GM23338 (cell line): ENCODE measurements at regions not wholly inside any gene's neighbourhood (a gene's known extent, or its start where the extent isn't known, plus 50 kb on each side); places are given as distances from the start of the nearest gene placed in this dataset.

ENCODE experiments used
- ATAC-seq: fragments of 200-7000 bp; cut with Tn5 transposase; 3 replicates; pipeline ENCODE4 v1.9.1; 2020
- DNase-seq: peaks from one replicate; pipeline ENCODE4 v3.0.0-alpha.2; 2015; ENCODE audit warnings: low spot score
- H2AFZ ChIP-seq: fragments of 200-600 bp; sonication (generic); 2 replicates; pipeline ENCODE4 v1.8.0; 2016; ENCODE audit warnings: antibody characterized with exemption, mild to moderate bottlenecking, moderate library complexity
- H3F3A ChIP-seq: fragments of 200-600 bp; sonication (generic); replicated peaks from 2 replicates; pipeline ENCODE4 v1.8.0; 2017; ENCODE audit warnings: antibody characterized with exemption, mixed run types, low read depth
- H3K27ac ChIP-seq: fragments of 200-600 bp; sonication (generic); 2 replicates; pipeline ENCODE4 v1.6.1; 2016; ENCODE audit warnings: low read depth
- H3K27me3 ChIP-seq: fragments of 200-600 bp; sonication (generic); 2 replicates; pipeline ENCODE4 v1.8.0; 2016; ENCODE audit warnings: mild to moderate bottlenecking, mixed run types, moderate library complexity; ENCODE audit not compliant: insufficient read depth
- H3K36me3 ChIP-seq: fragments of 200-600 bp; sonication (generic); 2 replicates; pipeline ENCODE4 v1.8.0; 2016; ENCODE audit warnings: mild to moderate bottlenecking; ENCODE audit not compliant: insufficient read depth
- H3K4me1 ChIP-seq: fragments of 200-600 bp; sonication (generic); 2 replicates; pipeline ENCODE4 v1.8.0; 2016; ENCODE audit warnings: mild to moderate bottlenecking, moderate library complexity; ENCODE audit not compliant: insufficient read depth
- H3K4me2 ChIP-seq: fragments of 200-600 bp; sonication (generic); 2 replicates; pipeline ENCODE4 v1.7.1; 2017; ENCODE audit warnings: mixed run types
- H3K4me3 ChIP-seq: fragments of 200-600 bp; sonication (generic); 2 replicates; pipeline ENCODE4 v1.6.1; 2016; ENCODE audit warnings: mixed run types
- H3K79me2 ChIP-seq: fragments of 200-600 bp; sonication (generic); replicated peaks from 2 replicates; pipeline ENCODE4 v1.8.0; 2017; ENCODE audit warnings: mild to moderate bottlenecking; ENCODE audit not compliant: insufficient read depth
- H3K9me2 ChIP-seq: fragments of 200-600 bp; sonication (generic); 2 replicates; pipeline ENCODE4 v1.8.0; 2017; ENCODE audit not compliant: insufficient read depth
- H4K20me1 ChIP-seq: fragments of 200-600 bp; sonication (generic); replicated peaks from 2 replicates; pipeline ENCODE4 v1.8.0; 2017; ENCODE audit warnings: mild to moderate bottlenecking; ENCODE audit not compliant: insufficient read depth
- H3K27ac Mint-ChIP-seq: 2 replicates; pipeline ENCODE4 v1.8.0; 2020; ENCODE audit warnings: inconsistent platforms, mild to moderate bottlenecking, moderate library complexity, mixed read lengths
- H3K27me3 Mint-ChIP-seq: 3 replicates; pipeline ENCODE4 v1.8.0; 2022; ENCODE audit warnings: low read depth, mild to moderate bottlenecking, moderate library complexity, mixed read lengths, inconsistent platforms; ENCODE audit not compliant: insufficient read depth, poor library complexity
- H3K36me3 Mint-ChIP-seq: 3 replicates; pipeline ENCODE4 v1.8.0; 2021; ENCODE audit warnings: low read depth, mild to moderate bottlenecking, inconsistent platforms, moderate library complexity, mixed read lengths
- H3K4me1 Mint-ChIP-seq: 3 replicates; pipeline ENCODE4 v1.8.0; 2020; ENCODE audit warnings: mild to moderate bottlenecking, inconsistent platforms, mixed read lengths
- H3K4me3 Mint-ChIP-seq: 3 replicates; pipeline ENCODE4 v1.8.0; 2021; ENCODE audit warnings: moderate library complexity, mild to moderate bottlenecking, inconsistent platforms, mixed read lengths
- H3K9me3 Mint-ChIP-seq: 3 replicates; pipeline ENCODE4 v1.8.0; 2020; ENCODE audit warnings: moderate library complexity, mild to moderate bottlenecking, inconsistent platforms, mixed read lengths
- CREB1 ChIP-seq: fragments of 250-450 bp; sonication (Bioruptor Pico); IDR thresholded peaks from 2 replicates; pipeline ENCODE4 v1.5.0; 2020; ENCODE audit warnings: low read depth, mild to moderate bottlenecking, moderate library complexity
- ETS1 ChIP-seq: IDR thresholded peaks from 2 replicates; pipeline ENCODE4 v1.6.1; 2016; ENCODE audit warnings: antibody characterized with exemption
- EZH2 ChIP-seq: fragments of 200-600 bp; sonication (generic); IDR thresholded peaks from one replicate; pipeline ENCODE4 v1.8.0; 2017; ENCODE audit warnings: antibody characterized with exemption, mild to moderate bottlenecking, low read depth; ENCODE audit not compliant: unreplicated experiment
- EZH2phosphoT487 ChIP-seq: fragments of 200-600 bp; sonication (generic); IDR thresholded peaks from one replicate; pipeline ENCODE4 v1.8.1; 2018; ENCODE audit warnings: antibody characterized with exemption; ENCODE audit not compliant: unreplicated experiment
- JUNB ChIP-seq: IDR thresholded peaks from one replicate; pipeline ENCODE4 v1.6.1; 2016; ENCODE audit warnings: antibody characterized with exemption; ENCODE audit not compliant: unreplicated experiment
- NANOG ChIP-seq: IDR thresholded peaks from 2 replicates; pipeline ENCODE4 v1.6.1; 2016; ENCODE audit warnings: antibody characterized with exemption, borderline replicate concordance
- STAT1 ChIP-seq: IDR thresholded peaks from one replicate; pipeline ENCODE4 v1.6.1; 2016; ENCODE audit warnings: antibody characterized with exemption; ENCODE audit not compliant: unreplicated experiment
- ZNF114 ChIP-seq: fragments of 250-450 bp; sonication (Bioruptor Pico); IDR thresholded peaks from 2 replicates; pipeline ENCODE4 v1.5.0; 2020; ENCODE audit warnings: mild to moderate bottlenecking, moderate library complexity
- ZNF331 ChIP-seq: fragments of 250-450 bp; sonication (Bioruptor Pico); IDR thresholded peaks from 2 replicates; pipeline ENCODE4 v1.5.0; 2020; ENCODE audit warnings: low read depth, mild to moderate bottlenecking, moderate library complexity
- TF ChIP-seq, protein P1 (sequence below): IDR thresholded peaks from one replicate; pipeline ENCODE4 v1.6.1; 2018; ENCODE audit warnings: antibody characterized with exemption; ENCODE audit not compliant: unreplicated experiment
- TF ChIP-seq, protein P2 (sequence below), 2 experiments: fragments of 200-600 bp in 1 of 2; sonication (generic) in 1 of 2; conservative IDR thresholded peaks; 2 replicates each; pipeline versions ENCODE4 v1.5.1 to v1.6.1; 2016 to 2017; ENCODE audit warnings: antibody characterized with exemption in 2 of 2, low read depth in 2 of 2, mild to moderate bottlenecking in 2 of 2, moderate library complexity in 1 of 2
- TF ChIP-seq, protein P3 (sequence below): fragments of 250-450 bp; sonication (Bioruptor Pico); IDR thresholded peaks from 2 replicates; pipeline ENCODE4 v1.5.0; 2020; ENCODE audit warnings: mild to moderate bottlenecking, moderate library complexity

GRCh38 chr16:79754081-79754480, 153.5 kb upstream of the MAF start:
- H3K4me1 Mint-ChIP-seq = peaks cover 4% of the 10 kb centered on the region; the same call in 2 of the 3 replicates
- no peak overlapping the region for H3K27ac Mint-ChIP-seq
- Histone ChIP-seq H3K4me2 (no peak overlapping the region), H2AFZ (no peak overlapping the region), H3K4me1 (no peaks in the 10 kb centered on the region), H3F3A (no peaks in the 10 kb centered on the region), H3K4me3 (no peak overlapping the region), H3K27ac (no peak overlapping the region), H3K9me2 (peaks cover 15% of the 10 kb centered on the region; the same call in 1 of the 2 replicates), H3K27me3 (no peaks in the 10 kb centered on the region), H3K36me3 (no peaks in the 10 kb centered on the region), H4K20me1 (no peaks in the 10 kb centered on the region), H3K79me2 (no peaks in the 10 kb centered on the region)
- TF ChIP-seq ZNF114 (no peak), STAT1 (no peak), EZH2 (no peak), NANOG (no peak), EZH2phosphoT487 (no peak), ETS1 (no peak), ZNF331 (CRISPR knock-in tag) (no peak), JUNB (no peak), CREB1 (CRISPR knock-in tag) (no peak)
- TF ChIP-seq, protein P1, sequence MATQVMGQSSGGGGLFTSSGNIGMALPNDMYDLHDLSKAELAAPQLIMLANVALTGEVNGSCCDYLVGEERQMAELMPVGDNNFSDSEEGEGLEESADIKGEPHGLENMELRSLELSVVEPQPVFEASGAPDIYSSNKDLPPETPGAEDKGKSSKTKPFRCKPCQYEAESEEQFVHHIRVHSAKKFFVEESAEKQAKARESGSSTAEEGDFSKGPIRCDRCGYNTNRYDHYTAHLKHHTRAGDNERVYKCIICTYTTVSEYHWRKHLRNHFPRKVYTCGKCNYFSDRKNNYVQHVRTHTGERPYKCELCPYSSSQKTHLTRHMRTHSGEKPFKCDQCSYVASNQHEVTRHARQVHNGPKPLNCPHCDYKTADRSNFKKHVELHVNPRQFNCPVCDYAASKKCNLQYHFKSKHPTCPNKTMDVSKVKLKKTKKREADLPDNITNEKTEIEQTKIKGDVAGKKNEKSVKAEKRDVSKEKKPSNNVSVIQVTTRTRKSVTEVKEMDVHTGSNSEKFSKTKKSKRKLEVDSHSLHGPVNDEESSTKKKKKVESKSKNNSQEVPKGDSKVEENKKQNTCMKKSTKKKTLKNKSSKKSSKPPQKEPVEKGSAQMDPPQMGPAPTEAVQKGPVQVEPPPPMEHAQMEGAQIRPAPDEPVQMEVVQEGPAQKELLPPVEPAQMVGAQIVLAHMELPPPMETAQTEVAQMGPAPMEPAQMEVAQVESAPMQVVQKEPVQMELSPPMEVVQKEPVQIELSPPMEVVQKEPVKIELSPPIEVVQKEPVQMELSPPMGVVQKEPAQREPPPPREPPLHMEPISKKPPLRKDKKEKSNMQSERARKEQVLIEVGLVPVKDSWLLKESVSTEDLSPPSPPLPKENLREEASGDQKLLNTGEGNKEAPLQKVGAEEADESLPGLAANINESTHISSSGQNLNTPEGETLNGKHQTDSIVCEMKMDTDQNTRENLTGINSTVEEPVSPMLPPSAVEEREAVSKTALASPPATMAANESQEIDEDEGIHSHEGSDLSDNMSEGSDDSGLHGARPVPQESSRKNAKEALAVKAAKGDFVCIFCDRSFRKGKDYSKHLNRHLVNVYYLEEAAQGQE = no peak
- TF ChIP-seq, protein P2, sequence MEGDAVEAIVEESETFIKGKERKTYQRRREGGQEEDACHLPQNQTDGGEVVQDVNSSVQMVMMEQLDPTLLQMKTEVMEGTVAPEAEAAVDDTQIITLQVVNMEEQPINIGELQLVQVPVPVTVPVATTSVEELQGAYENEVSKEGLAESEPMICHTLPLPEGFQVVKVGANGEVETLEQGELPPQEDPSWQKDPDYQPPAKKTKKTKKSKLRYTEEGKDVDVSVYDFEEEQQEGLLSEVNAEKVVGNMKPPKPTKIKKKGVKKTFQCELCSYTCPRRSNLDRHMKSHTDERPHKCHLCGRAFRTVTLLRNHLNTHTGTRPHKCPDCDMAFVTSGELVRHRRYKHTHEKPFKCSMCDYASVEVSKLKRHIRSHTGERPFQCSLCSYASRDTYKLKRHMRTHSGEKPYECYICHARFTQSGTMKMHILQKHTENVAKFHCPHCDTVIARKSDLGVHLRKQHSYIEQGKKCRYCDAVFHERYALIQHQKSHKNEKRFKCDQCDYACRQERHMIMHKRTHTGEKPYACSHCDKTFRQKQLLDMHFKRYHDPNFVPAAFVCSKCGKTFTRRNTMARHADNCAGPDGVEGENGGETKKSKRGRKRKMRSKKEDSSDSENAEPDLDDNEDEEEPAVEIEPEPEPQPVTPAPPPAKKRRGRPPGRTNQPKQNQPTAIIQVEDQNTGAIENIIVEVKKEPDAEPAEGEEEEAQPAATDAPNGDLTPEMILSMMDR (conservative IDR thresholded peaks at IDR 0.05; ENCODE audit: low read depth in 2 of 2) = no peak
- TF ChIP-seq, protein P3, sequence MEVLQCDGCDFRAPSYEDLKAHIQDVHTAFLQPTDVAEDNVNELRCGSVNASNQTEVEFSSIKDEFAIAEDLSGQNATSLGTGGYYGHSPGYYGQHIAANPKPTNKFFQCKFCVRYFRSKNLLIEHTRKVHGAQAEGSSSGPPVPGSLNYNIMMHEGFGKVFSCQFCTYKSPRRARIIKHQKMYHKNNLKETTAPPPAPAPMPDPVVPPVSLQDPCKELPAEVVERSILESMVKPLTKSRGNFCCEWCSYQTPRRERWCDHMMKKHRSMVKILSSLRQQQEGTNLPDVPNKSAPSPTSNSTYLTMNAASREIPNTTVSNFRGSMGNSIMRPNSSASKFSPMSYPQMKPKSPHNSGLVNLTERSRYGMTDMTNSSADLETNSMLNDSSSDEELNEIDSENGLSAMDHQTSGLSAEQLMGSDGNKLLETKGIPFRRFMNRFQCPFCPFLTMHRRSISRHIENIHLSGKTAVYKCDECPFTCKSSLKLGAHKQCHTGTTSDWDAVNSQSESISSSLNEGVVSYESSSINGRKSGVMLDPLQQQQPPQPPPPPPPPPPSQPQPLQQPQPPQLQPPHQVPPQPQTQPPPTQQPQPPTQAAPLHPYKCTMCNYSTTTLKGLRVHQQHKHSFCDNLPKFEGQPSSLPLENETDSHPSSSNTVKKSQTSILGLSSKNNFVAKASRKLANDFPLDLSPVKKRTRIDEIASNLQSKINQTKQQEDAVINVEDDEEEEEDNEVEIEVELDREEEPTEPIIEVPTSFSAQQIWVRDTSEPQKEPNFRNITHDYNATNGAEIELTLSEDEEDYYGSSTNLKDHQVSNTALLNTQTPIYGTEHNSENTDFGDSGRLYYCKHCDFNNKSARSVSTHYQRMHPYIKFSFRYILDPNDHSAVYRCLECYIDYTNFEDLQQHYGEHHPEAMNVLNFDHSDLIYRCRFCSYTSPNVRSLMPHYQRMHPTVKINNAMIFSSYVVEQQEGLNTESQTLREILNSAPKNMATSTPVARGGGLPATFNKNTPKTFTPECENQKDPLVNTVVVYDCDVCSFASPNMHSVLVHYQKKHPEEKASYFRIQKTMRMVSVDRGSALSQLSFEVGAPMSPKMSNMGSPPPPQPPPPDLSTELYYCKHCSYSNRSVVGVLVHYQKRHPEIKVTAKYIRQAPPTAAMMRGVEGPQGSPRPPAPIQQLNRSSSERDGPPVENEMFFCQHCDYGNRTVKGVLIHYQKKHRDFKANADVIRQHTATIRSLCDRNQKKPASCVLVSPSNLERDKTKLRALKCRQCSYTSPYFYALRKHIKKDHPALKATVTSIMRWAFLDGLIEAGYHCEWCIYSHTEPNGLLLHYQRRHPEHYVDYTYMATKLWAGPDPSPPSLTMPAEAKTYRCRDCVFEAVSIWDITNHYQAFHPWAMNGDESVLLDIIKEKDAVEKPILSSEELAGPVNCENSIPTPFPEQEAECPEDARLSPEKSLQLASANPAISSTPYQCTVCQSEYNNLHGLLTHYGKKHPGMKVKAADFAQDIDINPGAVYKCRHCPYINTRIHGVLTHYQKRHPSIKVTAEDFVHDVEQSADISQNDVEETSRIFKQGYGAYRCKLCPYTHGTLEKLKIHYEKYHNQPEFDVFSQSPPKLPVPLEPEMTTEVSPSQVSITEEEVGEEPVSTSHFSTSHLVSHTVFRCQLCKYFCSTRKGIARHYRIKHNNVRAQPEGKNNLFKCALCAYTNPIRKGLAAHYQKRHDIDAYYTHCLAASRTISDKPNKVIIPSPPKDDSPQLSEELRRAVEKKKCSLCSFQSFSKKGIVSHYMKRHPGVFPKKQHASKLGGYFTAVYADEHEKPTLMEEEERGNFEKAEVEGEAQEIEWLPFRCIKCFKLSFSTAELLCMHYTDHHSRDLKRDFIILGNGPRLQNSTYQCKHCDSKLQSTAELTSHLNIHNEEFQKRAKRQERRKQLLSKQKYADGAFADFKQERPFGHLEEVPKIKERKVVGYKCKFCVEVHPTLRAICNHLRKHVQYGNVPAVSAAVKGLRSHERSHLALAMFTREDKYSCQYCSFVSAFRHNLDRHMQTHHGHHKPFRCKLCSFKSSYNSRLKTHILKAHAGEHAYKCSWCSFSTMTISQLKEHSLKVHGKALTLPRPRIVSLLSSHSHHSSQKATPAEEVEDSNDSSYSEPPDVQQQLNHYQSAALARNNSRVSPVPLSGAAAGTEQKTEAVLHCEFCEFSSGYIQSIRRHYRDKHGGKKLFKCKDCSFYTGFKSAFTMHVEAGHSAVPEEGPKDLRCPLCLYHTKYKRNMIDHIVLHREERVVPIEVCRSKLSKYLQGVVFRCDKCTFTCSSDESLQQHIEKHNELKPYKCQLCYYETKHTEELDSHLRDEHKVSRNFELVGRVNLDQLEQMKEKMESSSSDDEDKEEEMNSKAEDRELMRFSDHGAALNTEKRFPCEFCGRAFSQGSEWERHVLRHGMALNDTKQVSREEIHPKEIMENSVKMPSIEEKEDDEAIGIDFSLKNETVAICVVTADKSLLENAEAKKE (CRISPR knock-in tag) = no peak
- H3K36me3 Mint-ChIP-seq = no peaks in the 10 kb centered on the region
- H3K27me3 Mint-ChIP-seq = peaks cover 1% of the 10 kb centered on the region
- H3K9me3 Mint-ChIP-seq = peaks cover 6% of the 10 kb centered on the region; the same call in 1 of the 3 replicates
- ATAC-seq = no peak
- H3K4me3 Mint-ChIP-seq = no peak overlapping the region
- DNase-seq = no peak
